Glutamatergic neuron (in vitro differentiated cells): ENCODE measurements at regions not wholly inside any gene's neighbourhood (a gene's known extent, or its start where the extent isn't known, plus 50 kb on each side); places are given as distances from the start of the nearest gene placed in this dataset.

ENCODE experiments used
- DNase-seq: peaks from one replicate; pipeline ENCODE4 v3.0.0; 2022
- H3K27ac Mint-ChIP-seq: one replicate; pipeline ENCODE4 v1.8.0; 2020; ENCODE audit warnings: mild to moderate bottlenecking, mixed read lengths, inconsistent platforms; ENCODE audit not compliant: unreplicated experiment
- H3K27me3 Mint-ChIP-seq: one replicate; pipeline ENCODE4 v1.8.0; 2020; ENCODE audit warnings: mild to moderate bottlenecking, moderate library complexity, mixed read lengths, inconsistent platforms; ENCODE audit not compliant: unreplicated experiment
- H3K36me3 Mint-ChIP-seq: one replicate; pipeline ENCODE4 v1.8.0; 2020; ENCODE audit warnings: mild to moderate bottlenecking, mixed read lengths, inconsistent platforms; ENCODE audit not compliant: unreplicated experiment
- H3K4me1 Mint-ChIP-seq: one replicate; pipeline ENCODE4 v1.8.0; 2020; ENCODE audit warnings: mild to moderate bottlenecking, low read depth, mixed read lengths, inconsistent platforms; ENCODE audit not compliant: unreplicated experiment
- H3K4me3 Mint-ChIP-seq: one replicate; pipeline ENCODE4 v1.8.0; 2020; ENCODE audit warnings: mild to moderate bottlenecking, mixed read lengths, inconsistent platforms; ENCODE audit not compliant: unreplicated experiment
- H3K9me3 Mint-ChIP-seq: one replicate; pipeline ENCODE4 v1.8.0; 2020; ENCODE audit warnings: mild to moderate bottlenecking, moderate library complexity, mixed read lengths, inconsistent platforms; ENCODE audit not compliant: unreplicated experiment
- TF ChIP-seq, protein P1 (sequence below): fragments of 200-600 bp; sonication (generic); IDR thresholded peaks from one replicate; pipeline ENCODE4 v1.5.0; 2021; ENCODE audit not compliant: partially characterized antibody, unreplicated experiment

DNA sequence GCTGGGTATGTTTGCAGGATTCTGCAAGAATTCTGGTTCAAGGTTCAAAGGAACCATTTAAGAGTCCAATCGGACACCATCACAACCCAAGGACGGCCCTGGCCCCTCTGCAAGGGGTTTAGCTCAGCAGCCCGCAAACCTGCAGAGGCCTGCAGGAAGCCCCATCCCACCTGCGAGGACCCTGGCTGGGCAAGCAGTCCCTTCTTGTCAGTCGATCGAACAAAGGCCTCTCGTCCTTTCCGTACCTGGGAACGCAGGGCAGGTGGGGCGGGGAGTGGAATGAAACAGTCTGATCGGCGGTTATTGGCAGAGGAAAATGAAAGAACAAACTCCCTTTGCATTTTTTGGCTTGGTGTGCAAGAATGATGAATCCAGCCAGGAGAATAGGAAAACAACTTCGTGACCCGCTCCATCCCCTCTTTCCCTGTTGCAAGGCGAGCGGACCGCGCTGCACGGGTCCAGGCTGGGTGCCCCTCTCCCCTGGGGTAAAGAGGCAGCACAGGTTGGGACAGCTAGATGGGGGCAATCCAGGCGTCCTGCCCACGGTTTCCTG is 73.7 kb downstream of the INSIG1 start:
- TF ChIP-seq, protein P1, sequence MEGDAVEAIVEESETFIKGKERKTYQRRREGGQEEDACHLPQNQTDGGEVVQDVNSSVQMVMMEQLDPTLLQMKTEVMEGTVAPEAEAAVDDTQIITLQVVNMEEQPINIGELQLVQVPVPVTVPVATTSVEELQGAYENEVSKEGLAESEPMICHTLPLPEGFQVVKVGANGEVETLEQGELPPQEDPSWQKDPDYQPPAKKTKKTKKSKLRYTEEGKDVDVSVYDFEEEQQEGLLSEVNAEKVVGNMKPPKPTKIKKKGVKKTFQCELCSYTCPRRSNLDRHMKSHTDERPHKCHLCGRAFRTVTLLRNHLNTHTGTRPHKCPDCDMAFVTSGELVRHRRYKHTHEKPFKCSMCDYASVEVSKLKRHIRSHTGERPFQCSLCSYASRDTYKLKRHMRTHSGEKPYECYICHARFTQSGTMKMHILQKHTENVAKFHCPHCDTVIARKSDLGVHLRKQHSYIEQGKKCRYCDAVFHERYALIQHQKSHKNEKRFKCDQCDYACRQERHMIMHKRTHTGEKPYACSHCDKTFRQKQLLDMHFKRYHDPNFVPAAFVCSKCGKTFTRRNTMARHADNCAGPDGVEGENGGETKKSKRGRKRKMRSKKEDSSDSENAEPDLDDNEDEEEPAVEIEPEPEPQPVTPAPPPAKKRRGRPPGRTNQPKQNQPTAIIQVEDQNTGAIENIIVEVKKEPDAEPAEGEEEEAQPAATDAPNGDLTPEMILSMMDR = no peak
- H3K4me3 Mint-ChIP-seq = no peak overlapping the region
- DNase-seq = no peak
- peaks cover 39% of the 10 kb centered on the region for H3K27me3 Mint-ChIP-seq
- H3K36me3 Mint-ChIP-seq = no peaks in the 10 kb centered on the region
- H3K9me3 Mint-ChIP-seq = peaks cover 29% of the 10 kb centered on the region
- H3K27ac Mint-ChIP-seq = no peak overlapping the region
- peaks cover 18% of the 10 kb centered on the region for H3K4me1 Mint-ChIP-seq

DNA sequence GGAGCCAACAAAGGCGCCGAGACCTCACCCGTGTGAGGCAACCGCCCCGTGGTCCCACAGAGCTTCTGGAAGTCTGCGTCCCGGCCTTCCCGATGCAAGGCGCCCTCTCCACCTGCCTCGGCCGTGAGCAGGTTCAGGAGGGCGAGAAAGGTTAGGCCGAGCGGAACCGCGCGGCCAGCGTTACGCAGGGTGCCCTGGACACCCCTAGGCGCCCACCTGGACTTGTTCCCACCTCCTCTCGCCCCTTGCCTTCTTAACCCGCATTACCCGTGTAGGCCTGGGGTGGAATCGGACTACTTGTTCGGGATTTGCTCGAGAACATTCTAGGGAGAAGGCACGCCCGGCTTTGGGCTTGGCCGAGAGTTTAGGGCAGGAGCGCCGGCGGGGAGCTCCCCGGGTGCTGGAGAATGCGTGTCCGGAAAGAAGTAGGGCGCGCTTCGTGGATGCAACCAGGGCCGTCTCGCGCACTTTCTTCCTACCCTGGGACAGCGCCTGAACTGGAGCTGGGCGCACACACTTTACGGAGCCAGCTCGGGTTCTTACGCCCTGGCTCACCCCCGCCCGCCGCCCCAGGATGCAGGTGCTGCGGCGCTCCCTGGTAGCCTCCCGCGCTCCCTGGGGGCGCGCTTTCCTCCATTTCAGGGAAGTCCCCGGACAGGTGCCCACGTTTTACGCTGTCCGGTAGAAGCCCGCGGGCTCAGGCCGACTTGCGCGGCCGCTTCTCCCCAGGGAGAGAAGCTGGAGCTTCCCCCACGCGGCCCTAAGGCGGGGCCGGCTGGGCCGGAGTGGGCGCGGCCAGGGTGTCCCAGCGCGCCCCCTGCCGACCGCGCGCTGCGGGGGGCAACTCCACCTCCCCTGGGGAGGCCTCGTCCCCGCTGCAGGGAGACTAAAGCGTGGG is 74.5 kb downstream of the INSIG1 start:
- H3K27ac Mint-ChIP-seq = no peak overlapping the region
- no peak for DNase-seq
- H3K36me3 Mint-ChIP-seq = no peaks in the 10 kb centered on the region
- peaks cover 30% of the 10 kb centered on the region for H3K9me3 Mint-ChIP-seq
- no peak overlapping the region for H3K4me3 Mint-ChIP-seq
- peaks cover 18% of the 10 kb centered on the region for H3K4me1 Mint-ChIP-seq
- TF ChIP-seq, protein P1 = peak; percentile 44
- peaks cover 39% of the 10 kb centered on the region for H3K27me3 Mint-ChIP-seq

DNA sequence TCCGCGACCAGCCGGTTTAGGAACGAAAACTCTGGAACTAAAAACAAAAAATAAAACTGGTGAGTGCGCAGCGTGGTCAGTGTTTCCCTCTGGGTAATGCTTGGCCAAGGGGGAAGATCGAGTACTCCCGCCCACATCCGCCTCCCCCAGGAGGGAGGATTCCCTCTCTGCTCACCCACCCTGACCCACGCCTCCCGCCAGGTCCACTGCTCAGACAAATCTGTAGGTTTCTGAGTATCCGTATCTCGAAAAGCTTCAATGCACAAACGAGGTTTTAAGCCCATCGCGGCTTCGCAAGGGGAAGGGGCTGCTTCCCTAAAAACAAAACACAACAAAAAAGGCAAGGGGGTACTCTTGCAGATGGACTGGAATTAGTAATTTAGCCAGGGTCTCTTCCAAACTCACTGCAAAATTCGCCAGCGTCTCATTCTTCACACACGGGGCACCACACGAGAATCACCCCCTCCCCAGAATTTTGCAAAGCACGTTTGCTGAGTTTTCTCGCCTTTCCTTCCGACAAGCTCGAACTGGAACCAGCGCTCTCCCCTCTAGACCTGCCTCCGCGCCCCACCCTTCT is 75.2 kb downstream of the INSIG1 start:
- Mint-ChIP-seq H3K4me3 (peak overlapping the region; percentile 59), H3K4me1 (peaks cover 18% of the 10 kb centered on the region), H3K27ac (no peak overlapping the region), H3K9me3 (peaks cover 30% of the 10 kb centered on the region), H3K36me3 (no peaks in the 10 kb centered on the region), H3K27me3 (peaks cover 39% of the 10 kb centered on the region)
- TF ChIP-seq, protein P1 = peak; percentile 1
- DNase-seq = no peak

DNA sequence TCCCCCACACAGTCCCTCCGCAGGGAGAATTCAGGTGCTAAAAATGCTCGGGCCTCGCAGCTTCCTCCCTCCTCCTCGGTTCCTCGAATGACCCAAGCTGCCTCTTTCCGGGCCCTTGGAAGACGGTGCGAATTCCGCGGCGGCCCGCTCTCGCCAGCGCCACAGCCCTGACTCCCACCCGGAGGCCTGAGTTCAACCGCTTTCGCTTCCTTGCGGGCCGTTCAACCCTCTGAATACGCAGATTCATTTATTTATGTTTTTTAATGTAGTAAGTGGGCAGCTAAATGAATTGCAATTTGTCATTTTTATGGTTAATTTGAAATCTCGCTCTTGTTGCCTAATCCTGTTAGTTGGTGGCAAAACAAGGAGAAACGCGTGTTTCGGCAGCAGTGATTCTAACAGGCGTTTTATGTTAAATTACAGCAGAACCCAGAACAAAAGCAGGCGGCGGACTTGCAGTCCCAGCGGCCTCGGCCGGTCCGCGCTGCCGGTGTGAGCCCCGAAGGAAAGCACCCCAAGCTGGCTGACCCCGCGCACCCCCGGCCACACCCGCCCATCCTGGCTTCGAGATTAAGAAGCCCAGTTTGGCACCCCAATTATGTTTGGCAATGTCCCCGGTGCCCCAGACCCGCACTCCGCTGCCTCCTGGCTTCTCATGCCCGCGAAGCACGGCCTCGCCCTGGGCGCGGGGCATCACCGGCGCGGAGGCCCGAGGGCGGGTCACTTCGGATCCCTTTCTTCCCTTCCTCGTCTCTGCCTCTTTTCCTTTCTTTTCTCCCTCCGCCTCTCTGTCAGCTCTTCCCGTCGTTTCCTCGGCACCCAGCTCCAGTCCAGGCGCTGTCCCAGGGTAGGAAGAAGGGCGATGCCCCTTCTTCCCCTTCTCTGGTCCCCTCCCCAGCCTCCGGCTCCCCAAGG is 75.9 kb downstream of the INSIG1 start:
- TF ChIP-seq, protein P1 = no peak
- Mint-ChIP-seq H3K27me3 (peaks cover 42% of the 10 kb centered on the region), H3K4me3 (peak overlapping the region; percentile 63), H3K4me1 (peaks cover 18% of the 10 kb centered on the region), H3K27ac (no peak overlapping the region), H3K36me3 (no peaks in the 10 kb centered on the region), H3K9me3 (peaks cover 28% of the 10 kb centered on the region)
- no peak for DNase-seq
